K562 (cell line): ENCODE measurements at regions not wholly inside any gene's neighbourhood (a gene's known extent, or its start where the extent isn't known, plus 50 kb on each side); places are given as distances from the start of the nearest gene placed in this dataset.

ENCODE experiments used
- HCFC1 ChIP-seq: IDR thresholded peaks from 2 replicates; pipeline ENCODE4 v1.6.1; 2012; ENCODE audit warnings: low read depth, low read length, improper control_type of control experiment
- PKNOX1 ChIP-seq: fragments of 450-650 bp; IDR thresholded peaks from 2 replicates; pipeline ENCODE4 v1.6.1; 2016
- POLR2A ChIP-seq: fragments of 450-650 bp; conservative IDR thresholded peaks from 2 replicates; pipeline ENCODE4 v1.6.1; 2016
- ZNF311 ChIP-seq: fragments of 250-450 bp; sonication (Bioruptor Pico); IDR thresholded peaks from 2 replicates; pipeline ENCODE4 v1.4.0; 2020; ENCODE audit warnings: mild to moderate bottlenecking, moderate library complexity

GRCh38 chr4:135921081-135921480 is 1611.2 kb downstream of the PCDH18 start:
- TF ChIP-seq ZNF311 (CRISPR knock-in tag) (no peak), POLR2A (no peak), HCFC1 (no peak), PKNOX1 (no peak)
